ENCODE measurements at regions not wholly inside any gene's neighbourhood (a gene's known extent, or its start where the extent isn't known, plus 50 kb on each side); places are given as distances from the start of the nearest gene placed in this dataset.
"Not testable (repeated sequence)": the region's sequence is repeated elsewhere in the genome, so short reads cannot be mapped to it uniquely, and the experiment has no call there.

GRCh38 chr5:106303911-106304310, 1366.8 kb downstream of the EFNA5 start:
- no peak for DNase-seq

GRCh38 chr5:106292654-106293053, 1378.1 kb downstream of the EFNA5 start:
- no peak for DNase-seq

GRCh38 chr5:106290841-106291240, 1379.9 kb downstream of the EFNA5 start:
- DNase-seq: no peak

- DNase-seq: no peak
These were observed 1381.8 kb downstream of the EFNA5 start for GRCh38 chr5:106288979-106289378.

GRCh38 chr5:106277540-106278096, 1393.1 kb downstream of the EFNA5 start:
- DNase-seq: no peak

GRCh38 chr5:106269252-106269843, 1401.4 kb downstream of the EFNA5 start:
- no peak for DNase-seq

- no peak for DNase-seq
These were observed 1403.5 kb downstream of the EFNA5 start for GRCh38 chr5:106267256-106267655.

GRCh38 chr5:106262395-106262794, 1408.3 kb downstream of the EFNA5 start:
- no peak for DNase-seq

- DNase-seq: not testable (repeated sequence)
These were observed 1411.2 kb downstream of the EFNA5 start for GRCh38 chr5:106259431-106260090.

- no peak for DNase-seq
These were observed 1412.1 kb downstream of the EFNA5 start for GRCh38 chr5:106258591-106259125.

GRCh38 chr5:106254784-106255183, 1416.0 kb downstream of the EFNA5 start:
- no peak for DNase-seq

GRCh38 chr5:106246044-106246745, 1424.5 kb downstream of the EFNA5 start:
- DNase-seq: not testable (repeated sequence)

- DNase-seq: no peak
These were observed 1429.3 kb downstream of the EFNA5 start for GRCh38 chr5:106241409-106241808.

GRCh38 chr5:106205916-106206571, 1464.7 kb downstream of the EFNA5 start:
- no peak for DNase-seq

- DNase-seq: no peak
These were observed 1468.7 kb downstream of the EFNA5 start for GRCh38 chr5:106202035-106202434.

- DNase-seq: no peak
These were observed 1469.8 kb downstream of the EFNA5 start for GRCh38 chr5:106200971-106201370.

- no peak for DNase-seq
These were observed 1474.9 kb downstream of the EFNA5 start for GRCh38 chr5:106195679-106196474.

GRCh38 chr5:106189121-106189809, 1481.5 kb downstream of the EFNA5 start:
- DNase-seq: no peak

GRCh38 chr5:106185661-106186081, 1485.1 kb downstream of the EFNA5 start:
- DNase-seq: no peak

GRCh38 chr5:106174903-106175302, 1495.8 kb downstream of the EFNA5 start:
- DNase-seq: no peak

Measured in central memory CD4-positive, alpha-beta T cell (primary cell).